ENCODE measurements at regions not wholly inside any gene's neighbourhood (a gene's known extent, or its start where the extent isn't known, plus 50 kb on each side); places are given as distances from the start of the nearest gene placed in this dataset.

GRCh38 chr5:66273121-66273520 lies 129.0 kb downstream of the SREK1 start:
- H3K9me3 ChIP-seq (ENCODE audit: control insufficient read depth in 2 of 3, insufficient read depth in 1 of 3, low read length in 3 of 3): no peaks in the 10 kb centered on the region
- H3K27me3 ChIP-seq (ENCODE audit: control insufficient read depth, insufficient read depth, low read length): no peaks in the 10 kb centered on the region
- no peak for FAIRE-seq
- H3K4me1 ChIP-seq (ENCODE audit: control insufficient read depth in 2 of 3, insufficient read depth in 2 of 3, low read depth in 1 of 3, low read length in 3 of 3): no peaks in the 10 kb centered on the region
- no peak overlapping the region for H3K9ac ChIP-seq (ENCODE audit: low read length in 3 of 3)
- no peak for TF ChIP-seq CTCF (IDR thresholded peaks at IDR 0.05; ENCODE audit: borderline replicate concordance, extremely low read depth, insufficient read depth)
- no peak for DNase-seq
- H3K27ac ChIP-seq (ENCODE audit: low read depth in 2 of 2, low read length in 2 of 2): no peak overlapping the region
- H3K4me3 ChIP-seq (ENCODE audit: low read length in 3 of 3): no peak overlapping the region
- H3K36me3 ChIP-seq (ENCODE audit: control insufficient read depth in 2 of 3, insufficient read depth in 3 of 3, low read length in 3 of 3): no peaks in the 10 kb centered on the region
- intact Hi-C loops (cut with DNase I): no loop called here

- no peak overlapping the region for H3K4me3 ChIP-seq (ENCODE audit: low read length in 3 of 3)
- no peaks in the 10 kb centered on the region for H3K27me3 ChIP-seq (ENCODE audit: control insufficient read depth, insufficient read depth, low read length)
- no peak overlapping the region for H3K27ac ChIP-seq (ENCODE audit: low read depth in 2 of 2, low read length in 2 of 2)
- no peaks in the 10 kb centered on the region for H3K36me3 ChIP-seq (ENCODE audit: control insufficient read depth in 2 of 3, insufficient read depth in 3 of 3, low read length in 3 of 3)
- no peaks in the 10 kb centered on the region for H3K9me3 ChIP-seq (ENCODE audit: control insufficient read depth in 2 of 3, insufficient read depth in 1 of 3, low read length in 3 of 3)
- H3K4me1 ChIP-seq (ENCODE audit: control insufficient read depth in 2 of 3, insufficient read depth in 2 of 3, low read depth in 1 of 3, low read length in 3 of 3): no peaks in the 10 kb centered on the region
- DNase-seq (no peak), FAIRE-seq (no peak)
- intact Hi-C loops (cut with DNase I): no loop called here
- H3K9ac ChIP-seq (ENCODE audit: low read length in 3 of 3): no peak overlapping the region
- TF ChIP-seq CTCF (IDR thresholded peaks at IDR 0.05; ENCODE audit: borderline replicate concordance, extremely low read depth, insufficient read depth): no peak
Measured at GRCh38 chr5:66276986-66277385, 132.9 kb downstream of the SREK1 start.

GRCh38 chr5:66277981-66278380 lies 133.9 kb downstream of the SREK1 start:
- no peaks in the 10 kb centered on the region for H3K9me3 ChIP-seq (ENCODE audit: control insufficient read depth in 2 of 3, insufficient read depth in 1 of 3, low read length in 3 of 3)
- H3K36me3 ChIP-seq (ENCODE audit: control insufficient read depth in 2 of 3, insufficient read depth in 3 of 3, low read length in 3 of 3): no peaks in the 10 kb centered on the region
- H3K4me1 ChIP-seq (ENCODE audit: control insufficient read depth in 2 of 3, insufficient read depth in 2 of 3, low read depth in 1 of 3, low read length in 3 of 3): no peaks in the 10 kb centered on the region
- no peaks in the 10 kb centered on the region for H3K27me3 ChIP-seq (ENCODE audit: control insufficient read depth, insufficient read depth, low read length)
- no peak overlapping the region for H3K9ac ChIP-seq (ENCODE audit: low read length in 3 of 3)
- intact Hi-C loops (cut with DNase I): no loop called here
- TF ChIP-seq CTCF (IDR thresholded peaks at IDR 0.05; ENCODE audit: borderline replicate concordance, extremely low read depth, insufficient read depth): no peak
- FAIRE-seq: no peak
- no peak overlapping the region for H3K27ac ChIP-seq (ENCODE audit: low read depth in 2 of 2, low read length in 2 of 2)
- no peak overlapping the region for H3K4me3 ChIP-seq (ENCODE audit: low read length in 3 of 3)
- peak in 2 of 5 donors; percentile 40 to 77 for DNase-seq

GRCh38 chr5:66281294-66281693 lies 137.2 kb downstream of the SREK1 start:
- DNase-seq (no peak), FAIRE-seq (no peak)
- Histone ChIP-seq H3K9me3 (ENCODE audit: control insufficient read depth in 2 of 3, insufficient read depth in 1 of 3, low read length in 3 of 3) (no peaks in the 10 kb centered on the region), H3K27me3 (ENCODE audit: control insufficient read depth, insufficient read depth, low read length) (no peaks in the 10 kb centered on the region), H3K36me3 (ENCODE audit: control insufficient read depth in 2 of 3, insufficient read depth in 3 of 3, low read length in 3 of 3) (no peaks in the 10 kb centered on the region), H3K9ac (ENCODE audit: low read length in 3 of 3) (no peak overlapping the region), H3K4me3 (ENCODE audit: low read length in 3 of 3) (no peak overlapping the region), H3K27ac (ENCODE audit: low read depth in 2 of 2, low read length in 2 of 2) (no peak overlapping the region), H3K4me1 (ENCODE audit: control insufficient read depth in 2 of 3, insufficient read depth in 2 of 3, low read depth in 1 of 3, low read length in 3 of 3) (no peaks in the 10 kb centered on the region)
- intact Hi-C loops (cut with DNase I): no loop called here
- TF ChIP-seq CTCF (IDR thresholded peaks at IDR 0.05; ENCODE audit: borderline replicate concordance, extremely low read depth, insufficient read depth): no peak
